ENCODE measurements at regions not wholly inside any gene's neighbourhood (a gene's known extent, or its start where the extent isn't known, plus 50 kb on each side); places are given as distances from the start of the nearest gene placed in this dataset.
A peak's percentile ranks its signal among the peaks of the same experiment; 100 is the strongest.

GRCh38 chr9:108473209-108474112 is 382.3 kb downstream of the ACTL7B start:
- no TSS peak for BruUV-seq (replicated peaks)
- peak; percentile 91 for DNase-seq (ENCODE audit: unreplicated experiment)
- CTCF ChIA-PET: interaction anchor here (0.6 to 2.6 kb wide), 9 partner anchors 16 to 574 kb away, joined by 3 to 10 read pairs (median 4); no protein-coding TSS in a partner anchor
- Mint-ChIP-seq H3K4me3 (ENCODE audit: unreplicated experiment) (peak overlapping the region; percentile 39), H3K9me3 (ENCODE audit: unreplicated experiment) (no peaks in the 10 kb centered on the region), H3K27me3 (ENCODE audit: insufficient read depth, unreplicated experiment) (no peaks in the 10 kb centered on the region), H3K4me1 (ENCODE audit: insufficient read depth, unreplicated experiment) (peaks cover 72% of the 10 kb centered on the region), H3K27ac (ENCODE audit: low read depth, unreplicated experiment) (peak overlapping the region; percentile 17), H3K36me3 (ENCODE audit: insufficient read depth, unreplicated experiment) (no peaks in the 10 kb centered on the region)
- POLR2A ChIA-PET: interaction anchor here (0.8 to 10.9 kb wide), 18 partner anchors 9 to 762 kb away, joined by 3 to 139 read pairs (median 3); no protein-coding TSS in a partner anchor
- no peak for TF ChIP-seq CTCF (IDR thresholded peaks at IDR 0.05; ENCODE audit: unreplicated experiment)
- intact Hi-C loops (cut with micrococcal nuclease): loop anchor here (1.0 to 10.0 kb wide), 8 partner anchors 29 to 989 kb away; partner anchors contain the start of genes EPB41L4B and KLF4

- CTCF ChIA-PET: interaction anchor here (0.6 to 1.1 kb wide), 4 partner anchors 24 to 1278 kb away, joined by 3 to 4 read pairs (median 3); no protein-coding TSS in a partner anchor
- DNase-seq (ENCODE audit: unreplicated experiment): peak; percentile 78
- intact Hi-C loops (cut with micrococcal nuclease): loop anchor here (10.0 kb wide), 4 partner anchors 295 to 985 kb away; partner anchors contain the start of genes EPB41L4B and KLF4
- H3K9me3 Mint-ChIP-seq (ENCODE audit: unreplicated experiment): no peaks in the 10 kb centered on the region
- POLR2A ChIA-PET: interaction anchor here (1.6 to 2.5 kb wide), 2 partner anchors 14 to 25 kb away, joined by 3 to 7 read pairs; no protein-coding TSS in a partner anchor
- BruUV-seq (replicated peaks): no TSS peak
- H3K27me3 Mint-ChIP-seq (ENCODE audit: insufficient read depth, unreplicated experiment): no peaks in the 10 kb centered on the region
- no peaks in the 10 kb centered on the region for H3K36me3 Mint-ChIP-seq (ENCODE audit: insufficient read depth, unreplicated experiment)
- H3K4me1 Mint-ChIP-seq (ENCODE audit: insufficient read depth, unreplicated experiment): peaks cover 42% of the 10 kb centered on the region
- H3K27ac Mint-ChIP-seq (ENCODE audit: low read depth, unreplicated experiment): peak overlapping the region; percentile 81
- no peak for TF ChIP-seq CTCF (IDR thresholded peaks at IDR 0.05; ENCODE audit: unreplicated experiment)
- H3K4me3 Mint-ChIP-seq (ENCODE audit: unreplicated experiment): no peak overlapping the region
Observed at GRCh38 chr9:108469654-108470053, 386.1 kb downstream of the ACTL7B start.

GRCh38 chr9:108468364-108468763 is 387.4 kb downstream of the ACTL7B start:
- ChIA-PET CTCF (interaction anchor here (0.6 to 1.5 kb wide), 11 partner anchors 16 to 1081 kb away, joined by 3 to 9 read pairs (median 3); no protein-coding TSS in a partner anchor), POLR2A (interaction anchor here (0.7 to 2.5 kb wide), 3 partner anchors 13 to 1622 kb away, joined by 3 to 7 read pairs (median 3); no protein-coding TSS in a partner anchor)
- intact Hi-C loops (cut with micrococcal nuclease): no loop called here
- DNase-seq (ENCODE audit: unreplicated experiment): peak; percentile 78
- no peak overlapping the region for H3K4me3 Mint-ChIP-seq (ENCODE audit: unreplicated experiment)
- no peak overlapping the region for H3K27ac Mint-ChIP-seq (ENCODE audit: low read depth, unreplicated experiment)
- peaks cover 41% of the 10 kb centered on the region for H3K4me1 Mint-ChIP-seq (ENCODE audit: insufficient read depth, unreplicated experiment)
- H3K9me3 Mint-ChIP-seq (ENCODE audit: unreplicated experiment): no peaks in the 10 kb centered on the region
- TF ChIP-seq CTCF (IDR thresholded peaks at IDR 0.05; ENCODE audit: unreplicated experiment): peak; percentile 39
- no peaks in the 10 kb centered on the region for H3K27me3 Mint-ChIP-seq (ENCODE audit: insufficient read depth, unreplicated experiment)
- no peaks in the 10 kb centered on the region for H3K36me3 Mint-ChIP-seq (ENCODE audit: insufficient read depth, unreplicated experiment)
- no TSS peak for BruUV-seq (replicated peaks)
